ENCODE measurements at regions not wholly inside any gene's neighbourhood (a gene's known extent, or its start where the extent isn't known, plus 50 kb on each side); places are given as distances from the start of the nearest gene placed in this dataset.

GRCh38 chr15:96153929-96154328 lies 176.6 kb upstream of the NR2F2 start:
- H3K4me3 ChIP-seq (ENCODE audit: low read depth, low read length), result no peak overlapping the region
- TF ChIP-seq CTCF (IDR thresholded peaks at IDR 0.05; ENCODE audit: borderline replicate concordance, insufficient read depth, low read depth, low read length), result no peak

- TF ChIP-seq CTCF (IDR thresholded peaks at IDR 0.05; ENCODE audit: borderline replicate concordance, insufficient read depth, low read depth, low read length), result no peak
- H3K4me3 ChIP-seq (ENCODE audit: low read depth, low read length), result no peak overlapping the region
Observed at GRCh38 chr15:96158938-96159337, 171.6 kb upstream of the NR2F2 start.

GRCh38 chr15:96160269-96160668 lies 170.2 kb upstream of the NR2F2 start:
- no peak for TF ChIP-seq CTCF (IDR thresholded peaks at IDR 0.05; ENCODE audit: borderline replicate concordance, insufficient read depth, low read depth, low read length)
- no peak overlapping the region for H3K4me3 ChIP-seq (ENCODE audit: low read depth, low read length)

GRCh38 chr15:96160800-96161199 lies 169.7 kb upstream of the NR2F2 start:
- H3K4me3 ChIP-seq (ENCODE audit: low read depth, low read length), result no peak overlapping the region
- no peak for TF ChIP-seq CTCF (IDR thresholded peaks at IDR 0.05; ENCODE audit: borderline replicate concordance, insufficient read depth, low read depth, low read length)

- no peak overlapping the region for H3K4me3 ChIP-seq (ENCODE audit: low read depth, low read length)
- no peak for TF ChIP-seq CTCF (IDR thresholded peaks at IDR 0.05; ENCODE audit: borderline replicate concordance, insufficient read depth, low read depth, low read length)
Observed at GRCh38 chr15:96162322-96162721, 168.2 kb upstream of the NR2F2 start.

GRCh38 chr15:96165081-96165480 lies 165.4 kb upstream of the NR2F2 start:
- H3K4me3 ChIP-seq (ENCODE audit: low read depth, low read length), result no peak overlapping the region
- TF ChIP-seq CTCF (IDR thresholded peaks at IDR 0.05; ENCODE audit: borderline replicate concordance, insufficient read depth, low read depth, low read length), result no peak

- no peak overlapping the region for H3K4me3 ChIP-seq (ENCODE audit: low read depth, low read length)
- no peak for TF ChIP-seq CTCF (IDR thresholded peaks at IDR 0.05; ENCODE audit: borderline replicate concordance, insufficient read depth, low read depth, low read length)
Observed at GRCh38 chr15:96165775-96166174, 164.7 kb upstream of the NR2F2 start.
